Smooth muscle cell (in vitro differentiated cells): ENCODE measurements at regions not wholly inside any gene's neighbourhood (a gene's known extent, or its start where the extent isn't known, plus 50 kb on each side); places are given as distances from the start of the nearest gene placed in this dataset.

Source experiments
- DNase-seq: peaks from one replicate; lab custom pipeline; 2025; ENCODE audit not compliant: unreplicated experiment; lab: John Stamatoyannopoulos, UW
- H2AFZ ChIP-seq: fragments of 200-600 bp; sonication (generic); 2 replicates; pipeline ENCODE4 v1.6.0; 2016; ENCODE audit warnings: antibody characterized with exemption, low read depth, mild to moderate bottlenecking
- H3F3A ChIP-seq: fragments of 200-600 bp; sonication (generic); 2 replicates; pipeline ENCODE4 v1.6.0; 2017; ENCODE audit warnings: antibody characterized with exemption, low read depth
- H3K27ac ChIP-seq: fragments of 200-600 bp; sonication (generic); 2 replicates; pipeline ENCODE4 v1.5.1; 2016; ENCODE audit warnings: low read depth, mild to moderate bottlenecking
- H3K27me3 ChIP-seq: fragments of 200-600 bp; sonication (generic); 2 replicates; pipeline ENCODE4 v1.6.1; 2016; ENCODE audit warnings: low read depth, mild to moderate bottlenecking
- H3K36me3 ChIP-seq: fragments of 200-600 bp; sonication (generic); 2 replicates; pipeline ENCODE4 v1.5.1; 2016; ENCODE audit warnings: low read depth
- H3K4me1 ChIP-seq: fragments of 200-600 bp; sonication (generic); 2 replicates; pipeline ENCODE4 v1.5.1; 2016; ENCODE audit warnings: low read depth
- H3K4me2 ChIP-seq: fragments of 200-600 bp; sonication (generic); 2 replicates; pipeline ENCODE4 v1.6.0; 2016; ENCODE audit warnings: mild to moderate bottlenecking
- H3K4me3 ChIP-seq: fragments of 200-600 bp; sonication (generic); 2 replicates; pipeline ENCODE4 v1.5.1; 2016; ENCODE audit warnings: mild to moderate bottlenecking
- H3K79me2 ChIP-seq: fragments of 200-600 bp; sonication (generic); 2 replicates; pipeline ENCODE4 v1.6.0; 2016; ENCODE audit warnings: low read depth, mild to moderate bottlenecking
- H3K9ac ChIP-seq: fragments of 200-600 bp; sonication (generic); 2 replicates; pipeline ENCODE4 v1.6.0; 2016; ENCODE audit warnings: low read depth
- H3K9me3 ChIP-seq: fragments of 200-600 bp; sonication (generic); replicated peaks from 2 replicates; pipeline ENCODE4 v1.5.1; 2016; ENCODE audit warnings: low read depth
- H4K20me1 ChIP-seq: fragments of 200-600 bp; sonication (generic); 2 replicates; pipeline ENCODE4 v1.6.0; 2016; ENCODE audit warnings: low read depth
- CTCF ChIP-seq: fragments of 200-600 bp; sonication (generic); IDR thresholded peaks from 2 replicates; pipeline ENCODE4 v1.5.1; 2017; ENCODE audit warnings: borderline replicate concordance, mild to moderate bottlenecking, antibody characterized with exemption; ENCODE audit not compliant: insufficient read depth, poor library complexity, severe bottlenecking
- WGBS: methylation state at CpG from one replicate; pipeline ENCODE4 v1.1.7; 2016; ENCODE audit warnings: low lambda C conversion rate; 5-methylcytosine and 5-hydroxymethylcytosine counted together

GRCh38 chr6:8231956-8232355, 129.6 kb upstream of the EEF1E1 start:
- 83% methylated on average over 5 of the region's 5 CpGs for whole genome bisulfite sequencing
- H3F3A ChIP-seq, result no peaks in the 10 kb centered on the region
- H3K9ac ChIP-seq, result no peak overlapping the region
- no peaks in the 10 kb centered on the region for H3K27me3 ChIP-seq
- H3K4me2 ChIP-seq, result no peak overlapping the region
- no peaks in the 10 kb centered on the region for H3K9me3 ChIP-seq
- no peaks in the 10 kb centered on the region for H4K20me1 ChIP-seq
- no peaks in the 10 kb centered on the region for H3K79me2 ChIP-seq
- DNase-seq, result no peak
- TF ChIP-seq CTCF, result no peak
- H3K4me3 ChIP-seq, result no peak overlapping the region
- H3K36me3 ChIP-seq, result no peaks in the 10 kb centered on the region
- H2AFZ ChIP-seq, result no peak overlapping the region
- no peak overlapping the region for H3K27ac ChIP-seq
- no peaks in the 10 kb centered on the region for H3K4me1 ChIP-seq

GRCh38 chr6:8229915-8230756, 127.8 kb upstream of the EEF1E1 start:
- no peak overlapping the region for H3K27ac ChIP-seq
- no peaks in the 10 kb centered on the region for H3F3A ChIP-seq
- H3K27me3 ChIP-seq, result no peaks in the 10 kb centered on the region
- H3K4me2 ChIP-seq, result no peak overlapping the region
- no peaks in the 10 kb centered on the region for H3K36me3 ChIP-seq
- no peaks in the 10 kb centered on the region for H4K20me1 ChIP-seq
- H2AFZ ChIP-seq, result no peak overlapping the region
- no peaks in the 10 kb centered on the region for H3K79me2 ChIP-seq
- 53% methylated on average over 8 of the region's 8 CpGs for WGBS
- DNase-seq, result no peak
- TF ChIP-seq CTCF, result no peak
- no peak overlapping the region for H3K4me3 ChIP-seq
- no peak overlapping the region for H3K9ac ChIP-seq
- no peaks in the 10 kb centered on the region for H3K4me1 ChIP-seq
- H3K9me3 ChIP-seq, result no peaks in the 10 kb centered on the region

- Histone ChIP-seq H4K20me1 (no peaks in the 10 kb centered on the region), H3F3A (no peaks in the 10 kb centered on the region), H3K27me3 (no peaks in the 10 kb centered on the region), H3K4me1 (no peaks in the 10 kb centered on the region), H3K27ac (no peak overlapping the region), H3K4me3 (no peak overlapping the region), H3K4me2 (no peak overlapping the region), H3K9ac (no peak overlapping the region), H3K36me3 (no peaks in the 10 kb centered on the region), H3K9me3 (no peaks in the 10 kb centered on the region), H2AFZ (no peak overlapping the region), H3K79me2 (no peaks in the 10 kb centered on the region)
- whole genome bisulfite sequencing, result 94% methylated on average over 5 of the region's 5 CpGs
- DNase-seq, result no peak
- no peak for TF ChIP-seq CTCF
Observed at GRCh38 chr6:8225113-8225512, 122.8 kb upstream of the EEF1E1 start.

GRCh38 chr6:8223678-8224077, 121.3 kb upstream of the EEF1E1 start:
- Histone ChIP-seq H3K27me3 (no peaks in the 10 kb centered on the region), H3K9ac (no peak overlapping the region), H3F3A (no peaks in the 10 kb centered on the region), H3K4me3 (no peak overlapping the region), H3K79me2 (no peaks in the 10 kb centered on the region), H4K20me1 (no peaks in the 10 kb centered on the region), H3K4me2 (no peak overlapping the region), H3K36me3 (no peaks in the 10 kb centered on the region), H3K4me1 (no peaks in the 10 kb centered on the region), H2AFZ (no peak overlapping the region), H3K27ac (no peak overlapping the region), H3K9me3 (no peaks in the 10 kb centered on the region)
- TF ChIP-seq CTCF, result no peak
- 89% methylated on average over 2 of the region's 2 CpGs for WGBS
- DNase-seq, result no peak
